IPS-11a (cell line): ENCODE measurements at regions not wholly inside any gene's neighbourhood (a gene's known extent, or its start where the extent isn't known, plus 50 kb on each side); places are given as distances from the start of the nearest gene placed in this dataset.

Experiments used
- H3K4me3 ChIP-seq: one replicate; pipeline ENCODE4 v1.5.1; 2013; ENCODE audit warnings: low read depth, low read length, control low read depth

DNA sequence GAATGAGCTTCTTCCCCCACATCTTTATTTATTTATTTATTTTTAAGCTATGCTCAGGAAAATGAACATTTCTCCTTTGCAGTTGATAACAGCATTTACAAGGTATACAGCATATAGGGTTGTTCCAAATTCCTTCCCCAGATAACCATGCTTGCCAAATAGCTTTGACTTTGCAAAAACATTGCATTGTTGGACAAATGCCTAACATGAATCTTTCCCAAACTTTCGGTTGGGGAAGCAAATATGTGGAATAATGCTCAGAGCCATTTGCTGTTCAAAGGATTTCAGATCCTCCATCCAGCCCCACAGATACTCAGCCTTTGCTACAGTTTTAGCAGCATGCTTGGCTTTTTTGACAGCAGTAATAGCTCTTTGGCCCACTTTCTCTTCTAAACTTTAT is 127.2 kb upstream of the AGA start:
- H3K4me3 ChIP-seq, result no peak overlapping the region

- no peak overlapping the region for H3K4me3 ChIP-seq
Measured at GRCh38 chr4:177573507-177573906, 131.3 kb upstream of the AGA start.

DNA sequence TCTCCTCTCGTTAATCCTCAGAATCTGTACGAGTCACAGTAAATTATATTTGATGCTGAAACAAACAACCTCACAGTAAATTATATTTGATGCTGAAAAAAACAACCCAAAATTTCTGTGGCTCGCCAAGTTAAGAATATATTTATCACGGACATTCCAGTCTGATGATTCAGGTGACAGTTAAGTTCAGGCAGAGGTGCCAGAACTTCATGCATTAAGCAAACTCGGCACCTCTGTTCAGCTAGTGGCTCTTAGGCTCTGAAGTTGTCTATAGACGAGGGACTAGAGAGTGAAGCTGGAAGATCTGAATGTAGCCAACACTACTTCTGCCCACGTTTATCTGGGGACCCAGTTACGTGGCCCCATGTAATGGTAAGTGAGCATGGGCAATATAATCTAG is 132.2 kb upstream of the AGA start:
- no peak overlapping the region for H3K4me3 ChIP-seq

DNA sequence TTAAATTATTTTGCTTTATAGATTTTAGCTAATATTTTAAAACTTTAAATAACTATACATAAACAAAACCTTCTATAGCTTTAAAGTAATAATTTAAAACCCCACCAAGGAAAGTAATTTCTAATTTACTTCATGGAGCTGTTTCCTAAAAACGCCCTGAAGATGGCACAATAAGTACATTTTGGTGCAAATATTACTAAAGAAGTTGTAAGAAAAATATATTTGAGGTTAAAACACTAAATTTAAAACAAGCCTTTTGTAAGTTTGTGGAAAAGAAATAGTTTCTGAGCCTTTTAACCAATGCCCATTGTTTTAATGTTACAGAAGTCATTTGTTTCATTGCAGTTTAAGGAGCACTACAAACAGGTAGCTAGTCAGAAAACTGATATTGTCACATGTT is 137.4 kb upstream of the AGA start:
- H3K4me3 ChIP-seq, result no peak overlapping the region

DNA sequence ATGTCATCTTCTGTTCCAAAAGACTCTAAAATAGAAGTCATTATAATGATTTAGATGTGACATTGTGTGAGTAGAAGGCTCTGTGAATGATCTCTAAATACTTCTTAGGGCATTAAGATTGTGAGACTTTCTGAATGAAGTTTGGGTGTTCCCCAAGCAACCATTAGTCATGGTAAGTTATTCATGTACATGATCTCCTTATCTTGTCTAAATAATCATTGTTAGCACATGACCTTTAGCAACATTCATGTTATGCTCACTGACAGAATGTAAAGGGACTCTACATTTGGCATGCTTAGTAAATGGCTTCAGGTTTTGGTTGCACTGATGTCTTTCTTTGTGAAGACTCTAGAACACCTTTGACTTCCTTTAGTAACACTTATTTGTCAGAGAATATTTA is 140.8 kb upstream of the AGA start:
- H3K4me3 ChIP-seq, result no peak overlapping the region

DNA sequence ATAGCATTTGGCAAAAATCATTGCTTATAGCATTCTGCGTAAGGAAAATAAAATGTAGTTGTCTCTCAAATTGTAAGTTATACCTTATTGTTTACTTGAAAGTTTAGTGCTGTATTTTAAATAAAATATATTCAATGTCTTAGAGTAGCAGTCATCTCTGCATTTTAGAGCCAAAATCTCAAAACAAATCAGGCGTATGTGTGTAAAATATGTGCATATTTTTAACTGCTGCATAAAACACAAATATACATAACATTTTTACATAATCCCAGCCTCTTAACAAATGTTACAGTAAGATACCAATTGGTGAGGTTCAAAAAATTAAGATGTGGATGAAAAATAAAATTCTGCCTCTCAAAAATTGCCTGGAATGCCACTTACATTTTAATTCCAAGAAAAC is 145.8 kb upstream of the AGA start:
- no peak overlapping the region for H3K4me3 ChIP-seq

- H3K4me3 ChIP-seq, result no peak overlapping the region
Measured at GRCh38 chr4:177595386-177595785, 153.1 kb upstream of the AGA start.

GRCh38 chr4:177596035-177596434 is 153.8 kb upstream of the AGA start:
- H3K4me3 ChIP-seq, result no peak overlapping the region

GRCh38 chr4:177596991-177597390 is 154.8 kb upstream of the AGA start:
- no peak overlapping the region for H3K4me3 ChIP-seq

GRCh38 chr4:177605252-177605651 is 163.0 kb upstream of the AGA start:
- no peak overlapping the region for H3K4me3 ChIP-seq

DNA sequence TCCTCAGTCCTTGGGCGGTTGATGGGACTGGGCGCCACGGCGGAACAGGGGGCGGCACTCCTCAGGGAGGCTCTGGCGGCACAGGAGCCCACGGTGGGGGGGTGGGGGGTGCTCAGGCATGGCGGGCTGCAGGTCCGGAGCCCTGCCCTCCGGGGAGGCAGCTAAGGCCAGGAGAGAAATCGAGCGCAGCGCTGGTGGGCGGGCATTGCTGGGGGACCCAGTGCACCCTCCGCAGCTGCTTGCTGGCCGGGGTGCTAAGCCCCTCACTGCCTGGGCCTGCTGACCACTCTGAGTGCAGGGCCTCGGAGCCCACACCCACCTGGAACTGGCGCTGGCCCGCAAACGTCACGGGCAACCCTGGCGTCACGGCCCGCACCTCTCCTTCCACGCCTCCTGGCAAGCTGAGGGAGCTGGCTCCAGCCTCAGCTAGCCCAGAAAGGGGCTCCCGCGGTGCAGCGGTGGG is 164.9 kb upstream of the AGA start:
- H3K4me3 ChIP-seq, result no peak overlapping the region

- no peak overlapping the region for H3K4me3 ChIP-seq
Measured at GRCh38 chr4:177611974-177612664, 169.9 kb upstream of the AGA start.

DNA sequence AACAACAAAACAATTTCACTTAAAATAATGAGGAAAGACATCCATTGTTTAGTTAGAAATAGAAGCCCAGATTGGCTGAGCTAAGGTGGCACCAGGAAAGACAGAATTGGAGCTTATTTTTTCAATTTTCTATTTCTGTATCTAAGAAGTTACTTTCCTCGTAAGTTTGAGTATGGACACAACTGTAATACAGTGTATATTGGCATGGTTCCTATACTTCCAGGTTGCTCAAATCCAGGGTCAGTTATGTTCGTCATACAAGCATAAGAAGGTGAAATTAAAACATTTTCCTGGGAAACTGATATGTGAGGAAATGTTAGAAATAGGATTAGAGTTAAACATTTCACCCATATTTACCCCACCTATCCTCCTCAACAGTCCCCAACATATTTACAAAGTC is 170.4 kb upstream of the AGA start:
- H3K4me3 ChIP-seq, result no peak overlapping the region

DNA sequence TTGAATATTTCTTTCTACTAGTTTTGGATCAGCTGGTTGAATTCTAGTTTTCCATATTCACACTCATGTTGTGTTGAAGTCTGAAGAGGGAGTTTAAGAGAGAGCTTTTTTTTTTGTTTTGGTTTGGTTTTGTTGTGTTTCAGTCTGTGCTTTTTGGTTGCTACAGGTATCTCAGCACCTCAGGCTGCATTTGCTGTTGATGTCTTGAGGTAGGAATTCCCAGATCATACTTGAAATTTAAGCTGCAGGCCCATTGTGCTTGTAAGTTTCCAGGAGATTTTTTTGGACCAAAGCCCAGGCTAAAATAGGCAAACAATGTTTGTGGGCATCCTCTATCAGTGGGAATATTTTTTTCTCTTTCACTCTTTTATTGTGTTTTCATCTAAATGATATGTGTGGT is 190.2 kb upstream of the AGA start:
- no peak overlapping the region for H3K4me3 ChIP-seq

- H3K4me3 ChIP-seq, result no peak overlapping the region
Measured at GRCh38 chr4:177638871-177639270, 196.6 kb upstream of the AGA start.

DNA sequence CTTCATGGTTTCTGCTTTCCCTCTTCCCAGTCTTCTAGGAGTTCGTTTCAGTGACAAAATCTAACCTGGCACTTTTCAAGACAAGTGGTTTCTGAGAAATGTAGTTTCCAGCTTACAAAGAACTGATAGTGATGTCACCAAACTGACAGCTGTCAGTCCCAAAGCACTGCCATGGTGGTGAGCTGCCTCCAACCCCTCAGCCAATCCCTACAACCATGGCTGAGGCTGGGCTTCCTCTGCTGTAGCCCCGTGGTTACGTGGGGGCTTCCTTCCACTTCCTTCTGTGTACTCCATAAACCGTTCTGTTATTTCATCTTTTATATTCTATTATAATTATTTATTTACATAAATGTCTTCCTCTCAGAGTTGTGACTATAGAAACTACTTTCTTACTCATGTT is 198.6 kb upstream of the AGA start:
- no peak overlapping the region for H3K4me3 ChIP-seq

- no peak overlapping the region for H3K4me3 ChIP-seq
Measured at GRCh38 chr4:177660223-177660622, 218.0 kb upstream of the AGA start.

DNA sequence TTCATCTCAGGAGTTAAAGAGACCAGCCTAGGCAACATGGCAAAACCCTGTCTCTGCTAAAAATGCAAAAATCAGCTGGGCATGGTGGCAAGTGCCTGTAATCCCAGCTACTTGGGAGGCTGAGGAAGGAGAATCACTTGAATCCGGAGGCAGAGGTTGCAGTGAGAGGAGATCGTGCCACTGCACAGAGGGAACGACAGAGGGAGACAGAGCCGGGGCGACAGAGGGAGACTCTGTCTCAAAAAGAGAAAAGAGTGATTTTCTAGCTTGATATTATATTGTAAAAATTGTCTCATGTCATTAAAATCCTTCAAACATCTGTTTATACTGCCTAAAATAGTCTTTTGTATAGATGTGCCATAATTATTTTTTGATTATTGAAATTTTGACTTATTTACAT is 225.4 kb upstream of the AGA start:
- no peak overlapping the region for H3K4me3 ChIP-seq

- no peak overlapping the region for H3K4me3 ChIP-seq
Measured at GRCh38 chr4:177671387-177671786, 229.2 kb upstream of the AGA start.

DNA sequence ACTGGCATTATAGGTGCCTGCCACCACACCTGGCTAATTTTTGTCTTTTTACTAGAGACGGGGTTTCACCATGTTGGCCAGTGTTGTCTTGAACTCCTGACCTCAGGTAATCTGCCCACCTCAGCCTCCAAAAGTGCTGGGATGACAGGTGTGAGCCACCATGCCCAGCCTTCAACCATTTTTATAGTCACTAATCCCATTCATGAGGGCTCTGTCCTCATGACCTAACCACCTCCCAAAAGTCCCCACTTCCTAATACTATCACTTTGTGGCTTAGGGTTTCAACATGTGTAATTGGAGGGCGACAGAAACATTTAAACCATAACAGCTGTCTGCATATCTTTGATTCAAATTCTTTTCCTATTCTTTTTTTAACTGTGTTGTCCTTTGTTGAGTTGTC is 229.6 kb upstream of the AGA start:
- no peak overlapping the region for H3K4me3 ChIP-seq

GRCh38 chr4:177673985-177674489 is 231.8 kb upstream of the AGA start:
- H3K4me3 ChIP-seq, result no peak overlapping the region

DNA sequence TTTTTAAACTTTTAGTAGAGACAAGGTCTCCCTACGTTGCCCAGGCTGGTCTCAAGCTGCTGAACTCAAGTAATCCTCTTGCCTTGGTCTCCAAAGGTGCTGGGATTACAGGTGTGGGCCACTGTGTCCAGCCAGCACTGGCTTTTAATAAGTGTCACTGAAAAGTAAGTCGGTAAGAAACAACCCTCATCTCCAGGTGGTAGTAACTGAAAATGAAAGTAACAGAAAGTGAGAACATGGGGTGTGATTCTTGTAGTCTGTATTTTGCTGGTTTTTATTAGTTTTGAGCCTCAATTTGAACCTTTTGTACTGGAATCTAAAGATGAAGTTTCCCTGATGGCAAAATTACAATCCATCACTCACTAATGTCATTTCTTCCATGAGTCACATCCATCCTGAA is 238.1 kb upstream of the AGA start:
- no peak overlapping the region for H3K4me3 ChIP-seq

DNA sequence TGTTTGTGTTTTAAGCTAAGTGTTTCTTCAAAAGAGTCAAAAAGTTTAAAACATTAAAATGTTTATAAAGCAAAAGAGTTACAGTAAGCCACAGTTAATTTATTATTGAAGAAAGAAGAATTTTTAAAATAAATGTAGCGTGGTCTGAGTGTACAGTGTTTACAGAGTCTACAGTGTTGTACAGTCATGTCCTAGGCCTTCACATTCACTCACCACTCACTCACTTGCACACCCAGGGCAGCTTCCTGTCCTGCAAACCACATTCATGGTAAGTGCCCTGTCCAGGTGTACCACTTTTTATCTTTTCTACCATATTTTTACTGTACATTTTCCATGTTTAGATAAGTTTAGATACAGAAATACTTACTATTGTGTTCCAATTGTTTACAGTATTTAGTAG is 239.7 kb upstream of the AGA start:
- no peak overlapping the region for H3K4me3 ChIP-seq
